ENCODE measurements at regions not wholly inside any gene's neighbourhood (a gene's known extent, or its start where the extent isn't known, plus 50 kb on each side); places are given as distances from the start of the nearest gene placed in this dataset.

DNA sequence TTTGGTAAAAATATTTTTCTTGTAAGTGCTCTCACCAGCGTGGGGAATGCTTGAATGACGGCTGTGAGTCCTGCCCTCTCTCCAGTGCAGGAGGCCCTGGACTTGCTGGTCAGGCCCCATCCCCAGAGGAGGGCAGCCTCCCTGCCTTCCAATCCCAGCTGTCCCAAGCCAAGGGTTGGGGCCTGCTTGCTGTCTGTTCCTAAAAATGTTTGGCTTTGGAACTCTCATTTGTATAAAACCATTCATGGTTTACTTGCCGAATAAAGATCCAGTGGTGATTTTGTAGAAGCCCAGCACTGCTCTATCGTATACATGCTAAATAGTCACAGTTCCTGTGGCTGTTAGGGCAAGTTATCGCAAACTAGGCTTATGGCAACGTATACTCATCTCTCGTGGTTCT lies 121.7 kb downstream of the GLRX3 start:
- POLR2A ChIA-PET (ENCODE audit: low non-redundant PET), result no interaction called here
- Histone ChIP-seq H3K9me3 (ENCODE audit: low read depth, low read length, poor library complexity, severe bottlenecking) (no peaks in the 10 kb centered on the region), H3K4me1 (ENCODE audit: insufficient read depth, low read length, poor library complexity, severe bottlenecking) (no peaks in the 10 kb centered on the region), H3K36me3 (ENCODE audit: insufficient read depth, low read length, poor library complexity, severe bottlenecking) (no peaks in the 10 kb centered on the region), H3K27ac (ENCODE audit: low read depth, low read length, poor library complexity, severe bottlenecking) (no peak overlapping the region), H3K4me3 (ENCODE audit: low read depth, low read length, poor library complexity, severe bottlenecking) (no peak overlapping the region), H3K27me3 (replicated peaks; ENCODE audit: insufficient read depth, low read depth, low read length, poor library complexity) (no peaks in the 10 kb centered on the region)
- TF ChIP-seq EZH2 (IDR thresholded peaks at IDR 0.05; ENCODE audit: borderline replicate concordance, low read depth, low read length, poor library complexity, severe bottlenecking), result no peak
- TF ChIP-seq, protein P1, sequence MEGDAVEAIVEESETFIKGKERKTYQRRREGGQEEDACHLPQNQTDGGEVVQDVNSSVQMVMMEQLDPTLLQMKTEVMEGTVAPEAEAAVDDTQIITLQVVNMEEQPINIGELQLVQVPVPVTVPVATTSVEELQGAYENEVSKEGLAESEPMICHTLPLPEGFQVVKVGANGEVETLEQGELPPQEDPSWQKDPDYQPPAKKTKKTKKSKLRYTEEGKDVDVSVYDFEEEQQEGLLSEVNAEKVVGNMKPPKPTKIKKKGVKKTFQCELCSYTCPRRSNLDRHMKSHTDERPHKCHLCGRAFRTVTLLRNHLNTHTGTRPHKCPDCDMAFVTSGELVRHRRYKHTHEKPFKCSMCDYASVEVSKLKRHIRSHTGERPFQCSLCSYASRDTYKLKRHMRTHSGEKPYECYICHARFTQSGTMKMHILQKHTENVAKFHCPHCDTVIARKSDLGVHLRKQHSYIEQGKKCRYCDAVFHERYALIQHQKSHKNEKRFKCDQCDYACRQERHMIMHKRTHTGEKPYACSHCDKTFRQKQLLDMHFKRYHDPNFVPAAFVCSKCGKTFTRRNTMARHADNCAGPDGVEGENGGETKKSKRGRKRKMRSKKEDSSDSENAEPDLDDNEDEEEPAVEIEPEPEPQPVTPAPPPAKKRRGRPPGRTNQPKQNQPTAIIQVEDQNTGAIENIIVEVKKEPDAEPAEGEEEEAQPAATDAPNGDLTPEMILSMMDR (conservative IDR thresholded peaks at IDR 0.05; ENCODE audit: low read depth, low read length), result no peak
- intact Hi-C loops (cut with micrococcal nuclease; ENCODE audit: unreplicated experiment), result no loop called here
- no TSS peak for BruUV-seq (replicated peaks)
- no peak for DNase-seq (ENCODE audit: low spot score)
- CTCF ChIA-PET, result no interaction called here

DNA sequence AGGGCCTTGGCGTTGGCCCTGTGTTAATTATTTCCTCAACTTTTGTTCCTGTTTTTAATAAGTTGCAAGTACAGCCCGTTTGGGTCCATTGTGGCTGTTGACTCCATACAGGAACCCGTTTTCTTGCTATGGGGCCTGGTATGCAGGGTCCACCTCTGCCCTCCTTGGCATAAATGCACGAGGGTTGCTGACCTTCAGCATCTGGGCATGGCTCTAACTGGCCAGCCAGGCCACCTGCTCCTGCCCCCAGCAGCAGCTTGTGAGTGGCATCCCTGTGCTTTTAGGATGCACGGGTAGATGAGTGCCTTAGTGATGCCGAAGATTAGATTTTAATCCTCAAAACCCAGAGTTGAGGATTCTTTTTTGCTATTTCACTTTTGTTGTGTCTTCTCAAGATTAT lies 123.2 kb downstream of the GLRX3 start:
- Histone ChIP-seq H3K4me3 (ENCODE audit: low read depth, low read length, poor library complexity, severe bottlenecking) (no peak overlapping the region), H3K27me3 (replicated peaks; ENCODE audit: insufficient read depth, low read depth, low read length, poor library complexity) (no peaks in the 10 kb centered on the region), H3K4me1 (ENCODE audit: insufficient read depth, low read length, poor library complexity, severe bottlenecking) (no peaks in the 10 kb centered on the region), H3K36me3 (ENCODE audit: insufficient read depth, low read length, poor library complexity, severe bottlenecking) (no peaks in the 10 kb centered on the region), H3K27ac (ENCODE audit: low read depth, low read length, poor library complexity, severe bottlenecking) (no peak overlapping the region), H3K9me3 (ENCODE audit: low read depth, low read length, poor library complexity, severe bottlenecking) (no peaks in the 10 kb centered on the region)
- intact Hi-C loops (cut with micrococcal nuclease; ENCODE audit: unreplicated experiment), result no loop called here
- ChIA-PET POLR2A (ENCODE audit: low non-redundant PET) (no interaction called here), CTCF (no interaction called here)
- TF ChIP-seq, protein P1 (conservative IDR thresholded peaks at IDR 0.05; ENCODE audit: low read depth, low read length), result no peak
- TF ChIP-seq EZH2 (IDR thresholded peaks at IDR 0.05; ENCODE audit: borderline replicate concordance, low read depth, low read length, poor library complexity, severe bottlenecking), result no peak
- no TSS peak for BruUV-seq (replicated peaks)
- no peak for DNase-seq (ENCODE audit: low spot score)

DNA sequence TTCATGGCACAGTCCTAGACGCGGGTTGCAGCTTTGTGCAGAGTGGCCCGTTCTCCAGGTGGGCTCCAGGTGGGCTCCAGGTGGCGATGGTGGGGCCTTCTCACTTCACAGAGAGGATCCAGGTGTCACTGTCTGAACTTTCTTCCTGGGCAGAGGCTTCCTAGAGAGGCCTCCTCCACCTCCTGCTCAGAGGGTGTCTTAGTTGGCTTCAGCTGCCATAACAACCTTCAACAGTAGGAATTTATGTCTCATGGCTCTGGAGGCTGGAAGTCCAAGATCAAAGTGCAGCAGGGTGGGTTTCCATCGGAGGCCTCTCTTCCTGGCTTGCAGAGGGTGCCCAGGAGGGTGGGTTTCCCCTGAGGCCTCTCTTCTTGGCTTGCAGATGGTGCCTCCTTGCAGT lies 125.1 kb downstream of the GLRX3 start:
- no peaks in the 10 kb centered on the region for H3K4me1 ChIP-seq (ENCODE audit: insufficient read depth, low read length, poor library complexity, severe bottlenecking)
- TF ChIP-seq, protein P1 (conservative IDR thresholded peaks at IDR 0.05; ENCODE audit: low read depth, low read length), result no peak
- TF ChIP-seq EZH2 (IDR thresholded peaks at IDR 0.05; ENCODE audit: borderline replicate concordance, low read depth, low read length, poor library complexity, severe bottlenecking), result no peak
- H3K27me3 ChIP-seq (replicated peaks; ENCODE audit: insufficient read depth, low read depth, low read length, poor library complexity), result no peaks in the 10 kb centered on the region
- no peak overlapping the region for H3K27ac ChIP-seq (ENCODE audit: low read depth, low read length, poor library complexity, severe bottlenecking)
- intact Hi-C loops (cut with micrococcal nuclease; ENCODE audit: unreplicated experiment), result no loop called here
- DNase-seq (ENCODE audit: low spot score), result no peak
- no peaks in the 10 kb centered on the region for H3K36me3 ChIP-seq (ENCODE audit: insufficient read depth, low read length, poor library complexity, severe bottlenecking)
- no peak overlapping the region for H3K4me3 ChIP-seq (ENCODE audit: low read depth, low read length, poor library complexity, severe bottlenecking)
- POLR2A ChIA-PET (ENCODE audit: low non-redundant PET), result no interaction called here
- CTCF ChIA-PET, result no interaction called here
- BruUV-seq (replicated peaks), result no TSS peak
- H3K9me3 ChIP-seq (ENCODE audit: low read depth, low read length, poor library complexity, severe bottlenecking), result no peaks in the 10 kb centered on the region

All from A673 (cell line).